WTC11 (cell line): ENCODE measurements at regions not wholly inside any gene's neighbourhood (a gene's known extent, or its start where the extent isn't known, plus 50 kb on each side); places are given as distances from the start of the nearest gene placed in this dataset.

Experiments used
- KAT7 ChIP-seq: sonication (generic); formaldehyde crosslinking; IDR thresholded peaks from 2 replicates; pipeline ENCODE4 v1.8.1; 2023; ENCODE audit warnings: missing genetic modification reagents, mild to moderate bottlenecking, borderline replicate concordance
- MAX ChIP-seq: sonication (generic); formaldehyde crosslinking; IDR thresholded peaks from 2 replicates; pipeline ENCODE4 v1.8.0; 2022; ENCODE audit warnings: mild to moderate bottlenecking, missing genetic modification reagents

- TF ChIP-seq MAX (CRISPR knock-in tag) (no peak), KAT7 (CRISPR knock-in tag) (no peak)
Measured at GRCh38 chr3:39657775-39658174, 151.6 kb upstream of the MYRIP start.
